CD14-positive monocyte (primary cell): ENCODE measurements at regions not wholly inside any gene's neighbourhood (a gene's known extent, or its start where the extent isn't known, plus 50 kb on each side); places are given as distances from the start of the nearest gene placed in this dataset.

ENCODE experiments used
- DNase-seq, 3 donors: peaks; one replicate each; pipeline ENCODE4 v3.0.0-alpha.2; 2011 to 2022
- H2AFZ ChIP-seq: 2 replicates; pipeline ENCODE4 v1.6.0; 2012; ENCODE audit warnings: mild to moderate bottlenecking, low read depth, low read length, inconsistent platforms; ENCODE audit not compliant: insufficient read depth, poor library complexity, severe bottlenecking
- H3K27ac ChIP-seq, 2 donors: 1 replicate in 1 of 2; 2 replicates in 1 of 2; pipeline ENCODE4 v1.5.1; 2012 to 2013; ENCODE audit warnings: low read length in 2 of 2, control low read depth in 1 of 2, inconsistent platforms in 1 of 2, low read depth in 1 of 2, mild to moderate bottlenecking in 1 of 2
- H3K27me3 ChIP-seq, 2 donors: one replicate each; pipeline versions ENCODE4 v1.6.0 to v1.6.1; 2011 to 2013; ENCODE audit warnings: low read length in 2 of 2; ENCODE audit not compliant: control insufficient read depth in 2 of 2, insufficient read depth in 2 of 2
- H3K36me3 ChIP-seq, 2 donors: replicated peaks in 1 of 2; 1 replicate in 1 of 2; 2 replicates in 1 of 2; pipeline versions ENCODE4 v1.5.1 to v1.6.1; 2012 to 2013; ENCODE audit warnings: low read length in 2 of 2, control low read depth in 1 of 2, inconsistent platforms in 1 of 2, mild to moderate bottlenecking in 1 of 2; ENCODE audit not compliant: insufficient read depth in 2 of 2, control insufficient read depth in 1 of 2
- H3K4me1 ChIP-seq, 2 donors: 1 replicate in 1 of 2; 2 replicates in 1 of 2; pipeline versions ENCODE4 v1.5.1 to v1.6.1; 2012 to 2013; ENCODE audit warnings: low read length in 2 of 2, control low read depth in 1 of 2, inconsistent platforms in 1 of 2, mild to moderate bottlenecking in 1 of 2, moderate library complexity in 1 of 2; ENCODE audit not compliant: insufficient read depth in 2 of 2, control insufficient read depth in 1 of 2
- H3K4me2 ChIP-seq: replicated peaks from 2 replicates; pipeline ENCODE3; 2012; ENCODE audit warnings: low read length, moderate library complexity, mild to moderate bottlenecking; ENCODE audit not compliant: poor library complexity, severe bottlenecking; ENCODE audit errors: extremely low read depth
- H3K4me3 ChIP-seq, 3 experiments: fragments of 200-600 bp in 1 of 3; sonication (generic) in 1 of 3; replicated peaks in 1 of 3; 1 replicate in 2 of 3; 2 replicates in 1 of 3; pipeline ENCODE4 v1.5.1; 2011 to 2013; ENCODE audit warnings: low read length in 3 of 3, mild to moderate bottlenecking in 3 of 3, control low read depth in 2 of 3, low read depth in 2 of 3, inconsistent platforms in 1 of 3, moderate library complexity in 1 of 3
- H3K79me2 ChIP-seq: 2 replicates; pipeline ENCODE4 v1.6.0; 2012; ENCODE audit warnings: mild to moderate bottlenecking, control low read depth, inconsistent platforms, low read length, moderate library complexity; ENCODE audit not compliant: insufficient read depth
- H3K9ac ChIP-seq: 2 replicates; pipeline ENCODE4 v1.6.0; 2017; ENCODE audit warnings: low read length, mild to moderate bottlenecking; ENCODE audit not compliant: insufficient read depth, poor library complexity, severe bottlenecking
- H3K9me3 ChIP-seq, 2 donors: replicated peaks in 1 of 2; 1 replicate in 1 of 2; 2 replicates in 1 of 2; pipeline versions ENCODE4 v1.5.1 to v1.6.1; 2012 to 2013; ENCODE audit warnings: low read length in 2 of 2, control low read depth in 1 of 2; ENCODE audit not compliant: control insufficient read depth in 1 of 2, insufficient read depth in 1 of 2
- H4K20me1 ChIP-seq: 2 replicates; pipeline ENCODE4 v1.6.0; 2012; ENCODE audit warnings: mild to moderate bottlenecking, low read length, control low read depth, moderate library complexity; ENCODE audit not compliant: insufficient read depth
- H3K27ac Mint-ChIP-seq, 7 donors: one replicate each; pipeline ENCODE4 v1.8.0; 2020; ENCODE audit warnings: mild to moderate bottlenecking in 7 of 7, mixed read lengths in 7 of 7, moderate library complexity in 6 of 7, inconsistent platforms in 2 of 7
- H3K27me3 Mint-ChIP-seq, 3 donors: one replicate each; pipeline ENCODE4 v1.8.0; 2021 to 2022; ENCODE audit warnings: low read depth in 3 of 3, mild to moderate bottlenecking in 3 of 3, mixed read lengths in 3 of 3, moderate library complexity in 3 of 3, inconsistent platforms in 1 of 3
- H3K36me3 Mint-ChIP-seq, 2 donors: one replicate each; pipeline ENCODE4 v1.8.0; 2020; ENCODE audit warnings: mixed read lengths in 2 of 2, inconsistent platforms in 1 of 2, mild to moderate bottlenecking in 1 of 2
- H3K4me1 Mint-ChIP-seq: one replicate; pipeline ENCODE4 v1.8.0; 2020; ENCODE audit warnings: mild to moderate bottlenecking, mixed read lengths
- H3K4me3 Mint-ChIP-seq, 2 donors: one replicate each; pipeline ENCODE4 v1.8.0; 2020; ENCODE audit warnings: mild to moderate bottlenecking in 2 of 2, mixed read lengths in 2 of 2, moderate library complexity in 1 of 2
- H3K9me3 Mint-ChIP-seq, 7 donors: one replicate each; pipeline ENCODE4 v1.8.0; 2020 to 2022; ENCODE audit warnings: mixed read lengths in 7 of 7, mild to moderate bottlenecking in 6 of 7, moderate library complexity in 6 of 7, inconsistent platforms in 2 of 7
- WGBS: methylation state at CpG from one replicate; pipeline ENCODE4 v1.1.5; 2013; ENCODE audit warnings: missing lambda C conversion rate; ENCODE audit not compliant: insufficient coverage; 5-methylcytosine and 5-hydroxymethylcytosine counted together
- intact Hi-C, 2 donors: fragments of 100-400 bp; cut with micrococcal nuclease; formaldehyde crosslinking; loops; one replicate each; pipeline versions ENCODE4 v1.15.0 to v1.15.1; 2023
- TF ChIP-seq, protein P1 (sequence below): fragments of 200-600 bp; IDR thresholded peaks from one replicate; pipeline ENCODE4 v1.8.0; 2022; ENCODE audit warnings: antibody characterized with exemption, mild to moderate bottlenecking

DNA sequence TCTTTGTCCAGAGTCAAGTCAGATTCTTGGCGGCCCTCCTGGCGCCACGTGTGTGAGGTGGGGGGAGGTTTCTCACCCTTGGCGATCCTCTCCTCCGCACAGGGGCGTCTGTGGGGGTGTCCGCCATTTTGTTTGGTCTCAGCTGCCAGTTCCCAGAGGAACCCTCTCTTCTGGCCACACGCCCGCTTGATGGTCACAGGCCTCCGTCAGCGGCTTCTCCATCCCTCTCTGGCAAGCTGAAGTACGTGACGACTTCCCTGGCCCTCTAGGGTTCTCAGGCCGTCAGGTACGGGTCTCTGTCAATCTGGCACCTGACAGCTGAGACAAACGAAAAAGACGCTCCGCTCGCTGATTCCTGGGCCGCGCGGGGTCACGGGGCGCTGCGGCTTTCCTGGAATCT, 272.6 kb downstream of the TRIML1 start:
- no peak overlapping the region for H3K9ac ChIP-seq
- no peak overlapping the region for H3K4me2 ChIP-seq
- no peak overlapping the region for H3K27ac Mint-ChIP-seq
- no peaks in the 10 kb centered on the region for H3K36me3 ChIP-seq
- no peak overlapping the region for H2AFZ ChIP-seq
- H3K4me3 Mint-ChIP-seq = no peak overlapping the region
- 95% methylated on average over 21 of the region's 25 CpGs for WGBS
- H4K20me1 ChIP-seq = no peaks in the 10 kb centered on the region
- DNase-seq = no peak
- H3K36me3 Mint-ChIP-seq = no peaks in the 10 kb centered on the region
- no peak overlapping the region for H3K27ac ChIP-seq
- H3K79me2 ChIP-seq = no peaks in the 10 kb centered on the region
- no peaks in the 10 kb centered on the region for H3K27me3 ChIP-seq
- H3K4me1 ChIP-seq = no peaks in the 10 kb centered on the region
- peaks cover 0 to 2% (median 0%) of the 10 kb centered on the region in 3 donors for H3K27me3 Mint-ChIP-seq
- H3K4me3 ChIP-seq = no peak overlapping the region
- peaks cover 7 to 26% (median 14%) of the 10 kb centered on the region in 7 donors for H3K9me3 Mint-ChIP-seq
- H3K4me1 Mint-ChIP-seq = no peaks in the 10 kb centered on the region
- TF ChIP-seq, protein P1, sequence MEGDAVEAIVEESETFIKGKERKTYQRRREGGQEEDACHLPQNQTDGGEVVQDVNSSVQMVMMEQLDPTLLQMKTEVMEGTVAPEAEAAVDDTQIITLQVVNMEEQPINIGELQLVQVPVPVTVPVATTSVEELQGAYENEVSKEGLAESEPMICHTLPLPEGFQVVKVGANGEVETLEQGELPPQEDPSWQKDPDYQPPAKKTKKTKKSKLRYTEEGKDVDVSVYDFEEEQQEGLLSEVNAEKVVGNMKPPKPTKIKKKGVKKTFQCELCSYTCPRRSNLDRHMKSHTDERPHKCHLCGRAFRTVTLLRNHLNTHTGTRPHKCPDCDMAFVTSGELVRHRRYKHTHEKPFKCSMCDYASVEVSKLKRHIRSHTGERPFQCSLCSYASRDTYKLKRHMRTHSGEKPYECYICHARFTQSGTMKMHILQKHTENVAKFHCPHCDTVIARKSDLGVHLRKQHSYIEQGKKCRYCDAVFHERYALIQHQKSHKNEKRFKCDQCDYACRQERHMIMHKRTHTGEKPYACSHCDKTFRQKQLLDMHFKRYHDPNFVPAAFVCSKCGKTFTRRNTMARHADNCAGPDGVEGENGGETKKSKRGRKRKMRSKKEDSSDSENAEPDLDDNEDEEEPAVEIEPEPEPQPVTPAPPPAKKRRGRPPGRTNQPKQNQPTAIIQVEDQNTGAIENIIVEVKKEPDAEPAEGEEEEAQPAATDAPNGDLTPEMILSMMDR = no peak
- intact Hi-C loops = no loop called here
- peaks cover 24 to 34% of the 10 kb centered on the region in 2 donors for H3K9me3 ChIP-seq

DNA sequence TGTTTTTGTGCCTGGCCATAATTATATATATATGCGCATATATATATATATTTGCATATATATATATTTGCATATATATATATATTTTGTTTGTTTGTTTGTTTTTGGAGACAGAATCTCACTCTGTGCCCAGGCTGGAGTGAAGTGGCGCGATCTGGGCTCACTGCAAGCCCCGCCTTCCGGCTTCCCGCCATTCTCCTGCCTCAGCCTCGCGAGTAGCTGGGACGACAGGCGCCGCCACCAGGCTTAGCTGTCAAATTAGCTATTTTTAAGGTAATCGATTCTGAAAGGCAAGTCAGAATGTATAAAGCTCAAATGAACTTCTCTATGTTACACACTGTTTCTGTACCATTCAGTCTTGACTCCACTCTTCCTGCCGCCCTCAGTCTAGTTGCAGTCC, 273.3 kb downstream of the TRIML1 start:
- Mint-ChIP-seq H3K4me3 (no peak overlapping the region), H3K27ac (no peak overlapping the region), H3K27me3 (peaks cover 0 to 2% (median 0%) of the 10 kb centered on the region in 3 donors), H3K4me1 (no peaks in the 10 kb centered on the region), H3K9me3 (peaks cover 5 to 23% (median 17%) of the 10 kb centered on the region in 7 donors), H3K36me3 (no peaks in the 10 kb centered on the region)
- no peaks in the 10 kb centered on the region for H3K4me1 ChIP-seq
- H3K36me3 ChIP-seq = no peaks in the 10 kb centered on the region
- intact Hi-C loops = no loop called here
- no peak overlapping the region for H3K4me2 ChIP-seq
- no peak overlapping the region for H3K9ac ChIP-seq
- H3K27ac ChIP-seq = no peak overlapping the region
- H3K4me3 ChIP-seq = no peak overlapping the region
- no peak for DNase-seq
- TF ChIP-seq, protein P1 = no peak
- no peaks in the 10 kb centered on the region for H3K79me2 ChIP-seq
- H3K9me3 ChIP-seq = peaks cover 24 to 39% of the 10 kb centered on the region in 2 donors
- H4K20me1 ChIP-seq = no peaks in the 10 kb centered on the region
- H3K27me3 ChIP-seq = no peaks in the 10 kb centered on the region
- H2AFZ ChIP-seq = no peak overlapping the region
- 92% methylated on average over 12 of the region's 13 CpGs for WGBS
